ENCODE measurements at regions not wholly inside any gene's neighbourhood (a gene's known extent, or its start where the extent isn't known, plus 50 kb on each side); places are given as distances from the start of the nearest gene placed in this dataset.

DNA sequence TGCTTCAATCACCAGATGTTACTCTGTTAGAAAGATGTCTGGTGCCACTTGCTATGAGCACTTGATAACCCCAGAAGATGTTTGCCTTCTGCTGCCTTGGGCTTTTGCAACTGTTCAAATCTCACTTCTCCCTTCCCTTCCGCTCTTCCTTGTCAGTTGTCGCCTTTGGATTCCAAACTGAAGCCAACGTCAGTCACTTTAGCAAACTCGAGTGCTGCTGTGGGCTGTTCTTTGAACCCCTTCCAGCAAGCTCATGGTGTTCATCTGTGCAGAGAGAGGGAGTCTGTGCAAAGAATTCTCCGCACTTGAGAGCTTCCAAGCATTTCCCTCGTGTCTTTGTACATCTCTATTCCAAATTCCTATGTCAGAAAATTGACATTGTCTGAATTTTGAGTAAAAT lies 879.4 kb downstream of the CDH11 start:
- TF ChIP-seq POLR2A (IDR thresholded peaks at IDR 0.05) (no peak), POLR2AphosphoS5 (IDR thresholded peaks at IDR 0.05; ENCODE audit: insufficient read depth in 1 of 2, low read depth in 1 of 2) (no peak)
- TF ChIP-seq, protein P1, sequence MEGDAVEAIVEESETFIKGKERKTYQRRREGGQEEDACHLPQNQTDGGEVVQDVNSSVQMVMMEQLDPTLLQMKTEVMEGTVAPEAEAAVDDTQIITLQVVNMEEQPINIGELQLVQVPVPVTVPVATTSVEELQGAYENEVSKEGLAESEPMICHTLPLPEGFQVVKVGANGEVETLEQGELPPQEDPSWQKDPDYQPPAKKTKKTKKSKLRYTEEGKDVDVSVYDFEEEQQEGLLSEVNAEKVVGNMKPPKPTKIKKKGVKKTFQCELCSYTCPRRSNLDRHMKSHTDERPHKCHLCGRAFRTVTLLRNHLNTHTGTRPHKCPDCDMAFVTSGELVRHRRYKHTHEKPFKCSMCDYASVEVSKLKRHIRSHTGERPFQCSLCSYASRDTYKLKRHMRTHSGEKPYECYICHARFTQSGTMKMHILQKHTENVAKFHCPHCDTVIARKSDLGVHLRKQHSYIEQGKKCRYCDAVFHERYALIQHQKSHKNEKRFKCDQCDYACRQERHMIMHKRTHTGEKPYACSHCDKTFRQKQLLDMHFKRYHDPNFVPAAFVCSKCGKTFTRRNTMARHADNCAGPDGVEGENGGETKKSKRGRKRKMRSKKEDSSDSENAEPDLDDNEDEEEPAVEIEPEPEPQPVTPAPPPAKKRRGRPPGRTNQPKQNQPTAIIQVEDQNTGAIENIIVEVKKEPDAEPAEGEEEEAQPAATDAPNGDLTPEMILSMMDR (IDR thresholded peaks at IDR 0.05) = no peak

All from vagina (tissue), 2 donors.